SK-N-SH (cell line): ENCODE measurements at regions not wholly inside any gene's neighbourhood (a gene's known extent, or its start where the extent isn't known, plus 50 kb on each side); places are given as distances from the start of the nearest gene placed in this dataset.

ENCODE experiments used
- CTCF ChIA-PET: fragments of 300-600, 350-600 bp; formaldehyde crosslinking; extraction: SDS; loops from one replicate; lab custom pipeline; 2021; lab: Yijun Ruan, JAX
- POLR2A ChIA-PET: fragments of 350-600 bp; sonication (Branson Sonifier 250); formaldehyde crosslinking; extraction: SDS; loops from one replicate; lab custom pipeline; 2020; ENCODE audit warnings: antibody characterized with exemption, inconsistent platforms; lab: Yijun Ruan, JAX
- DNase-seq: peaks from one replicate; pipeline ENCODE4 v3.0.0; 2012
- H2AFZ ChIP-seq: fragments of 200-600 bp; sonication (generic); 2 replicates; pipeline ENCODE4 v1.8.1; 2016; ENCODE audit warnings: antibody characterized with exemption, mild to moderate bottlenecking, low read depth
- H3F3A ChIP-seq: fragments of 200-600 bp; sonication (generic); replicated peaks from 2 replicates; pipeline ENCODE3; 2016; ENCODE audit warnings: antibody characterized with exemption, mild to moderate bottlenecking; ENCODE audit not compliant: insufficient read depth
- H3K27ac ChIP-seq, 2 experiments: fragments of 200-500 bp in 1 of 2; fragments of 200-600 bp in 1 of 2; sonication (Bioruptor generic) in 1 of 2; sonication (generic), shearing (Covaris generic) in 1 of 2; 2 replicates each; pipeline versions ENCODE4 v1.5.1 to v1.6.1; 2014 to 2016; ENCODE audit warnings: low read depth in 2 of 2, inconsistent platforms in 1 of 2, low read length in 1 of 2, mild to moderate bottlenecking in 1 of 2, mixed read lengths in 1 of 2
- H3K27me3 ChIP-seq: fragments of 200-600 bp; sonication (generic), shearing (Covaris generic); 2 replicates; pipeline ENCODE4 v1.6.1; 2016; ENCODE audit warnings: mixed run types; ENCODE audit not compliant: insufficient read depth
- H3K36me3 ChIP-seq, 2 experiments: fragments of 200-500 bp in 1 of 2; fragments of 200-600 bp in 1 of 2; sonication (Bioruptor generic) in 1 of 2; sonication (generic) in 1 of 2; replicated peaks in 1 of 2; 2 replicates each; pipeline versions ENCODE3 to v1.5.1; 2014 to 2016; ENCODE audit warnings: low read length in 1 of 2, mild to moderate bottlenecking in 1 of 2; ENCODE audit not compliant: insufficient read depth in 2 of 2, control insufficient read depth in 1 of 2
- H3K4me1 ChIP-seq, 2 experiments: fragments of 200-500 bp in 1 of 2; fragments of 200-600 bp in 1 of 2; sonication (Bioruptor generic) in 1 of 2; sonication (generic), shearing (Covaris generic) in 1 of 2; 2 replicates each; pipeline versions ENCODE4 v1.5.1 to v1.6.1; 2014 to 2016; ENCODE audit warnings: low read depth in 1 of 2, low read length in 1 of 2, mixed run types in 1 of 2; ENCODE audit not compliant: insufficient read depth in 2 of 2, control insufficient read depth in 1 of 2
- H3K4me2 ChIP-seq: fragments of 200-600 bp; sonication (generic), shearing (Covaris generic); 2 replicates; pipeline ENCODE4 v1.6.1; 2017; ENCODE audit warnings: mixed run types
- H3K4me3 ChIP-seq, 2 experiments: fragments of 200-500 bp in 1 of 2; fragments of 200-600 bp in 1 of 2; sonication (Bioruptor generic) in 1 of 2; sonication (generic), shearing (Covaris generic) in 1 of 2; 2 replicates each; pipeline versions ENCODE4 v1.5.1 to v1.8.1; 2014 to 2016; ENCODE audit warnings: low read depth in 2 of 2, inconsistent platforms in 1 of 2, low read length in 1 of 2, mild to moderate bottlenecking in 1 of 2, mixed read lengths in 1 of 2, moderate library complexity in 1 of 2
- H3K79me2 ChIP-seq: fragments of 200-600 bp; sonication (generic); 2 replicates; pipeline ENCODE4 v1.8.1; 2017; ENCODE audit warnings: mild to moderate bottlenecking; ENCODE audit not compliant: insufficient read depth
- H3K9ac ChIP-seq: fragments of 200-600 bp; sonication (generic); 2 replicates; pipeline ENCODE4 v1.6.1; 2017; ENCODE audit warnings: mixed run types
- H3K9me2 ChIP-seq: fragments of 200-600 bp; sonication (generic); 2 replicates; pipeline ENCODE4 v1.6.1; 2017; ENCODE audit warnings: mixed run types
- H3K9me3 ChIP-seq: fragments of 200-600 bp; sonication (generic); 2 replicates; pipeline ENCODE4 v1.6.1; 2017; ENCODE audit warnings: mixed run types, mild to moderate bottlenecking, moderate library complexity
- H4K20me1 ChIP-seq: fragments of 200-600 bp; sonication (generic); 2 replicates; pipeline ENCODE4 v1.6.1; 2017; ENCODE audit warnings: mild to moderate bottlenecking, mixed run types; ENCODE audit not compliant: insufficient read depth
- ELF1 ChIP-seq: IDR thresholded peaks from 2 replicates; pipeline ENCODE4 v1.4.0; 2012
- EP300 ChIP-seq, 2 experiments: IDR thresholded peaks; 2 replicates each; pipeline versions ENCODE4 v1.4.0 to v1.6.1; 2012; ENCODE audit warnings: borderline replicate concordance in 1 of 2, low read depth in 1 of 2, low read length in 1 of 2
- FOSL2 ChIP-seq: IDR thresholded peaks from 2 replicates; pipeline ENCODE4 v1.4.0; 2012; ENCODE audit warnings: low read depth, mild to moderate bottlenecking, moderate library complexity, borderline replicate concordance
- FOXJ3 ChIP-seq: sonication (generic); formaldehyde crosslinking; IDR thresholded peaks from 2 replicates; pipeline ENCODE4 v1.5.1; 2020; ENCODE audit warnings: mild to moderate bottlenecking, missing genetic modification reagents
- FOXM1 ChIP-seq: IDR thresholded peaks from 2 replicates; pipeline ENCODE4 v1.4.0; 2012; ENCODE audit warnings: low read depth, mild to moderate bottlenecking
- GABPA ChIP-seq: IDR thresholded peaks from 2 replicates; pipeline ENCODE4 v1.4.0; 2012; ENCODE audit warnings: low read depth, mild to moderate bottlenecking
- MEF2A ChIP-seq: IDR thresholded peaks from 2 replicates; pipeline ENCODE4 v1.4.0; 2012; ENCODE audit warnings: low read depth, borderline replicate concordance
- MXI1 ChIP-seq: IDR thresholded peaks from 2 replicates; pipeline ENCODE4 v1.6.1; 2012; ENCODE audit warnings: mild to moderate bottlenecking, low read depth, low read length, improper control_type of control experiment
- NFIC ChIP-seq: IDR thresholded peaks from 2 replicates; pipeline ENCODE4 v1.4.0; 2012; ENCODE audit warnings: borderline replicate concordance
- RXRA ChIP-seq: IDR thresholded peaks from 2 replicates; pipeline ENCODE4 v1.4.0; 2012; ENCODE audit warnings: low read depth, mild to moderate bottlenecking, borderline replicate concordance
- SIN3A ChIP-seq: IDR thresholded peaks from 2 replicates; pipeline ENCODE4 v1.6.1; 2012; ENCODE audit warnings: low read depth, mild to moderate bottlenecking, low read length, moderate library complexity, borderline replicate concordance
- SMC3 ChIP-seq: IDR thresholded peaks from 2 replicates; pipeline ENCODE4 v1.6.1; 2012; ENCODE audit warnings: low read depth, low read length, improper control_type of control experiment
- WGBS: methylation state at CpG from one replicate; pipeline ENCODE4 v1.1.6; 2017; ENCODE audit warnings: low lambda C conversion rate; 5-methylcytosine and 5-hydroxymethylcytosine counted together
- TF ChIP-seq, protein P1 (sequence below): IDR thresholded peaks from 2 replicates; pipeline ENCODE4 v1.4.0; 2012; ENCODE audit warnings: low read depth, borderline replicate concordance
- TF ChIP-seq, protein P2 (sequence below): fragments of 200-600 bp; sonication (generic); IDR thresholded peaks from 2 replicates; pipeline ENCODE4 v1.6.1; 2017; ENCODE audit warnings: antibody characterized with exemption, mild to moderate bottlenecking, moderate library complexity
- TF ChIP-seq, protein P3 (sequence below): IDR thresholded peaks from 2 replicates; pipeline ENCODE4 v1.4.0; 2012; ENCODE audit warnings: low read depth
- TF ChIP-seq, protein P4 (sequence below): IDR thresholded peaks from 2 replicates; pipeline ENCODE4 v1.6.1; 2012; ENCODE audit warnings: mild to moderate bottlenecking, low read depth, low read length, moderate library complexity

DNA sequence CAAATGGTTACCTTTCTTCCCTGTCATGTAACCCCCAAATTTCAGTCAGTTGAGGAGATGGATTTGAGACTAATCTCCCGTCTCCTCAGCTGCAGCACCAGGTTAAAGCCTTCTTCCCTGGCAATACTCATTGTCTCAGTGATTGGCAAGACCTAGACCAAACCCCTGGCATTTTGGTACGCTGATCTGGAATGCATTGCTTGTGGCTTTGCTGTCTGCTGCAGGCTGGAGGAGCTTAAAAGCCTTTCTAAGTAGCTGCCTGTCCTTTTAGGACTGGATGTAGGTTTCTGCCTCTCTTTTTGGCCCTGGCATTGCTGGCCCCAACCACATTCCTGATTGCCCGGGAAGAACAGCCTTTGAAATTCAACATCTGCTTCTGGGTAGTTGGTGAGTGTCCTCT is 729.6 kb upstream of the GJE1 start (continued):
- TF ChIP-seq, protein P1, sequence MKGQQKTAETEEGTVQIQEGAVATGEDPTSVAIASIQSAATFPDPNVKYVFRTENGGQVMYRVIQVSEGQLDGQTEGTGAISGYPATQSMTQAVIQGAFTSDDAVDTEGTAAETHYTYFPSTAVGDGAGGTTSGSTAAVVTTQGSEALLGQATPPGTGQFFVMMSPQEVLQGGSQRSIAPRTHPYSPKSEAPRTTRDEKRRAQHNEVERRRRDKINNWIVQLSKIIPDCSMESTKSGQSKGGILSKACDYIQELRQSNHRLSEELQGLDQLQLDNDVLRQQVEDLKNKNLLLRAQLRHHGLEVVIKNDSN = no peak
- TF ChIP-seq, protein P2, sequence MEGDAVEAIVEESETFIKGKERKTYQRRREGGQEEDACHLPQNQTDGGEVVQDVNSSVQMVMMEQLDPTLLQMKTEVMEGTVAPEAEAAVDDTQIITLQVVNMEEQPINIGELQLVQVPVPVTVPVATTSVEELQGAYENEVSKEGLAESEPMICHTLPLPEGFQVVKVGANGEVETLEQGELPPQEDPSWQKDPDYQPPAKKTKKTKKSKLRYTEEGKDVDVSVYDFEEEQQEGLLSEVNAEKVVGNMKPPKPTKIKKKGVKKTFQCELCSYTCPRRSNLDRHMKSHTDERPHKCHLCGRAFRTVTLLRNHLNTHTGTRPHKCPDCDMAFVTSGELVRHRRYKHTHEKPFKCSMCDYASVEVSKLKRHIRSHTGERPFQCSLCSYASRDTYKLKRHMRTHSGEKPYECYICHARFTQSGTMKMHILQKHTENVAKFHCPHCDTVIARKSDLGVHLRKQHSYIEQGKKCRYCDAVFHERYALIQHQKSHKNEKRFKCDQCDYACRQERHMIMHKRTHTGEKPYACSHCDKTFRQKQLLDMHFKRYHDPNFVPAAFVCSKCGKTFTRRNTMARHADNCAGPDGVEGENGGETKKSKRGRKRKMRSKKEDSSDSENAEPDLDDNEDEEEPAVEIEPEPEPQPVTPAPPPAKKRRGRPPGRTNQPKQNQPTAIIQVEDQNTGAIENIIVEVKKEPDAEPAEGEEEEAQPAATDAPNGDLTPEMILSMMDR = no peak
- TF ChIP-seq EP300 (IDR thresholded peaks at IDR 0.05; ENCODE audit: borderline replicate concordance in 1 of 2, low read depth in 1 of 2, low read length in 1 of 2) (no peak), SMC3 (no peak), ELF1 (no peak), FOSL2 (no peak)
- TF ChIP-seq, all 33 proteins: peak for 0

DNA sequence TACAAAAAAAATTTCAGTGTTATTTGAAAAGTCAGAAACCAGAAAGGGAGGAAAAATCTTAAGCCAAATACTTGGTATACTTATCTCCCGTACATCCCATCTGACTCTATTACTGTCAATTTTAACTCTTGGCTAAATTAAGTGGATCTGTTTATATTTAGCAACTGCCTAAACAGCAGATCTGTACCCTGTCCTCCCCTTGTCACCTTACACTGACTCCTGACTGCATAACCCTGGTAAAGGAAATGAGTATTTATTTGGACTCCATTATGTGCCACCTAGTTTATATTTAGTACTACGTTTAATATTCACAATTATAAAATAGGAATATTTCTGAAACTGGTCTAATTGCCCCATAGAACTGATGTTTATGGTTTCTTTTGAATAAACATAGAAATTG is 730.2 kb upstream of the GJE1 start:
- Histone ChIP-seq H3K9me2 (no peaks in the 10 kb centered on the region), H4K20me1 (no peaks in the 10 kb centered on the region), H3K27ac (peak overlapping the region in 1 of 2 experiments; percentile 75; a peak in 1 of 4 replicates), H3K9me3 (no peaks in the 10 kb centered on the region; the same call in 1 of the 2 replicates), H3K27me3 (no peaks in the 10 kb centered on the region), H3K36me3 (no peaks in the 10 kb centered on the region), H3K4me1 (no peaks in the 10 kb centered on the region; a peak in 1 of 4 replicates)
- no peak for TF ChIP-seq MEF2A
- TF ChIP-seq, protein P1 = no peak
- no peak for TF ChIP-seq GABPA
- no peak for TF ChIP-seq MXI1
- TF ChIP-seq FOSL2 = no peak
- TF ChIP-seq, protein P3, sequence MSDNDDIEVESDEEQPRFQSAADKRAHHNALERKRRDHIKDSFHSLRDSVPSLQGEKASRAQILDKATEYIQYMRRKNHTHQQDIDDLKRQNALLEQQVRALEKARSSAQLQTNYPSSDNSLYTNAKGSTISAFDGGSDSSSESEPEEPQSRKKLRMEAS = no peak
- TF ChIP-seq NFIC = no peak
- TF ChIP-seq FOXM1 = no peak
- TF ChIP-seq, all 33 proteins: peak for 0
- ChIA-PET CTCF (no interaction called here), POLR2A (no interaction called here)
- Histone ChIP-seq H3F3A (no peaks in the 10 kb centered on the region), H3K4me3 (no peak overlapping the region), H2AFZ (no peak overlapping the region), H3K4me2 (no peak overlapping the region), H3K79me2 (no peaks in the 10 kb centered on the region), H3K9ac (no peak overlapping the region)
- DNase-seq = no peak
- WGBS = 12% methylated on average over 2 of the region's 2 CpGs

DNA sequence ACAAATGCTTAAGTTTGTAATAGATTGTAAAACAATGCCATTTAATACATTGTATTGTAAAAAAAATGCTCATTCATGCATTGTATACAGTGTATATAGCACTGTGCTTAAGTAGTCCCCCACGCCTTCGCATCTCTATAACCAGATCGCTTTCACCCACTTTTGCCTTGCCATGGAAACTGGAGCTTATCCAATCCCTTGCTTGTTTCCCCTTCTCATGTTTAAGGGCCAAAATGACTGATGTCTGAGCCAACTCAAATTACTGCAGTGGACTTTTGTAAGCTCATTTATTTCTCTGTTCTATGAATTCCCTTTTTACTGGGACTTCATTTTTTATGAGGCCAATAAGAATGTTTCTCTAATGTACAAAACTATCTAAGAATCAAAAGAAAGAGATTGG is 730.9 kb upstream of the GJE1 start:
- Histone ChIP-seq H3K27ac (peak overlapping the region in 1 of 2 experiments; percentile 75; a peak in 2 of 4 replicates), H3K4me2 (no peak overlapping the region), H2AFZ (no peak overlapping the region), H3K36me3 (no peaks in the 10 kb centered on the region), H3K4me1 (no peaks in the 10 kb centered on the region; a peak in 1 of 4 replicates), H3F3A (no peaks in the 10 kb centered on the region), H3K9me3 (no peaks in the 10 kb centered on the region; the same call in 1 of the 2 replicates), H3K79me2 (no peaks in the 10 kb centered on the region), H3K27me3 (no peaks in the 10 kb centered on the region), H3K4me3 (no peak overlapping the region), H3K9me2 (no peaks in the 10 kb centered on the region), H3K9ac (no peak overlapping the region), H4K20me1 (no peaks in the 10 kb centered on the region)
- 82% methylated on average over 3 of the region's 3 CpGs for WGBS
- ChIA-PET POLR2A (no interaction called here), CTCF (interaction anchor here (1.1 kb wide), 1 partner anchor 48 kb away, joined by 3 read pairs; no protein-coding TSS in a partner anchor)
- DNase-seq = no peak
- TF ChIP-seq FOXJ3 (CRISPR knock-in tag) (no peak), RXRA (no peak), SIN3A (no peak)
- TF ChIP-seq, protein P2 = no peak
- TF ChIP-seq, protein P4, sequence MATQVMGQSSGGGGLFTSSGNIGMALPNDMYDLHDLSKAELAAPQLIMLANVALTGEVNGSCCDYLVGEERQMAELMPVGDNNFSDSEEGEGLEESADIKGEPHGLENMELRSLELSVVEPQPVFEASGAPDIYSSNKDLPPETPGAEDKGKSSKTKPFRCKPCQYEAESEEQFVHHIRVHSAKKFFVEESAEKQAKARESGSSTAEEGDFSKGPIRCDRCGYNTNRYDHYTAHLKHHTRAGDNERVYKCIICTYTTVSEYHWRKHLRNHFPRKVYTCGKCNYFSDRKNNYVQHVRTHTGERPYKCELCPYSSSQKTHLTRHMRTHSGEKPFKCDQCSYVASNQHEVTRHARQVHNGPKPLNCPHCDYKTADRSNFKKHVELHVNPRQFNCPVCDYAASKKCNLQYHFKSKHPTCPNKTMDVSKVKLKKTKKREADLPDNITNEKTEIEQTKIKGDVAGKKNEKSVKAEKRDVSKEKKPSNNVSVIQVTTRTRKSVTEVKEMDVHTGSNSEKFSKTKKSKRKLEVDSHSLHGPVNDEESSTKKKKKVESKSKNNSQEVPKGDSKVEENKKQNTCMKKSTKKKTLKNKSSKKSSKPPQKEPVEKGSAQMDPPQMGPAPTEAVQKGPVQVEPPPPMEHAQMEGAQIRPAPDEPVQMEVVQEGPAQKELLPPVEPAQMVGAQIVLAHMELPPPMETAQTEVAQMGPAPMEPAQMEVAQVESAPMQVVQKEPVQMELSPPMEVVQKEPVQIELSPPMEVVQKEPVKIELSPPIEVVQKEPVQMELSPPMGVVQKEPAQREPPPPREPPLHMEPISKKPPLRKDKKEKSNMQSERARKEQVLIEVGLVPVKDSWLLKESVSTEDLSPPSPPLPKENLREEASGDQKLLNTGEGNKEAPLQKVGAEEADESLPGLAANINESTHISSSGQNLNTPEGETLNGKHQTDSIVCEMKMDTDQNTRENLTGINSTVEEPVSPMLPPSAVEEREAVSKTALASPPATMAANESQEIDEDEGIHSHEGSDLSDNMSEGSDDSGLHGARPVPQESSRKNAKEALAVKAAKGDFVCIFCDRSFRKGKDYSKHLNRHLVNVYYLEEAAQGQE = no peak
